WERI-Rb-1 (cell line): ENCODE measurements at regions not wholly inside any gene's neighbourhood (a gene's known extent, or its start where the extent isn't known, plus 50 kb on each side); places are given as distances from the start of the nearest gene placed in this dataset.
A peak's percentile ranks its signal among the peaks of the same experiment; 100 is the strongest.

Source experiments
- DNase-seq: peaks from one replicate; pipeline ENCODE4 v3.0.0-alpha.2; 2020
- H3K27ac ChIP-seq: fragments of 250-450 bp; sonication (Bioruptor Pico); 2 replicates; pipeline ENCODE4 v1.5.1; 2020; ENCODE audit warnings: mild to moderate bottlenecking, moderate library complexity
- H3K27me3 ChIP-seq: fragments of 250-450 bp; sonication (Bioruptor Pico); 2 replicates; pipeline ENCODE4 v1.5.1; 2021; ENCODE audit warnings: mild to moderate bottlenecking, low read depth, moderate library complexity; ENCODE audit not compliant: insufficient read depth, severe bottlenecking
- H3K36me3 ChIP-seq: fragments of 250-450 bp; sonication (Bioruptor Pico); 2 replicates; pipeline ENCODE4 v1.5.1; 2020; ENCODE audit warnings: mild to moderate bottlenecking, moderate library complexity
- H3K4me3 ChIP-seq: 2 replicates; pipeline ENCODE4 v1.5.1; 2011; ENCODE audit warnings: low read depth, mild to moderate bottlenecking, control low read depth, low read length
- H3K9me3 ChIP-seq: fragments of 250-450 bp; sonication (Bioruptor Pico); 2 replicates; pipeline ENCODE4 v1.5.1; 2021; ENCODE audit warnings: mild to moderate bottlenecking, moderate library complexity; ENCODE audit not compliant: severe bottlenecking
- TF ChIP-seq, protein P1 (sequence below): IDR thresholded peaks from 2 replicates; pipeline ENCODE4 v1.5.1; 2011; ENCODE audit warnings: low read depth, mild to moderate bottlenecking, control low read depth, inconsistent platforms, low read length

DNA sequence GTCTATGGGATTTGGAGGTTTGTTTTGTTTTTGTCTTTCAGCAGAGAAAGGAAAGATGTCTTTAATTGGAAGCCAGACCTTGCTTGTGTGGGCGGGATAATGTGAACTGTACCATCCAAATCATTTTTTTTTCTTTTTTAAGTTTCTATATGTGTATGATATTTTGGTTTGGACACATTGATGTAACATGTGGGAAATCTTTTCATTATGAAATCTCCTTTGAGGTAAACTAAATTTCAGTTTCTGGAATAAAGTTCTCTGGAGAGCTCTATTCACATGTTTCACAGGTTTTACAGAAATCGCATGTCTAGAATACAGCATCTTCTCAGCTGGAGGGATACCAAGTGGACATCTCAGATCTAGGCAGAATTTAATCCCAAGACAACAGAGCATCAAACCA lies 451.5 kb upstream of the MDFIC2 start:
- TF ChIP-seq, protein P1, sequence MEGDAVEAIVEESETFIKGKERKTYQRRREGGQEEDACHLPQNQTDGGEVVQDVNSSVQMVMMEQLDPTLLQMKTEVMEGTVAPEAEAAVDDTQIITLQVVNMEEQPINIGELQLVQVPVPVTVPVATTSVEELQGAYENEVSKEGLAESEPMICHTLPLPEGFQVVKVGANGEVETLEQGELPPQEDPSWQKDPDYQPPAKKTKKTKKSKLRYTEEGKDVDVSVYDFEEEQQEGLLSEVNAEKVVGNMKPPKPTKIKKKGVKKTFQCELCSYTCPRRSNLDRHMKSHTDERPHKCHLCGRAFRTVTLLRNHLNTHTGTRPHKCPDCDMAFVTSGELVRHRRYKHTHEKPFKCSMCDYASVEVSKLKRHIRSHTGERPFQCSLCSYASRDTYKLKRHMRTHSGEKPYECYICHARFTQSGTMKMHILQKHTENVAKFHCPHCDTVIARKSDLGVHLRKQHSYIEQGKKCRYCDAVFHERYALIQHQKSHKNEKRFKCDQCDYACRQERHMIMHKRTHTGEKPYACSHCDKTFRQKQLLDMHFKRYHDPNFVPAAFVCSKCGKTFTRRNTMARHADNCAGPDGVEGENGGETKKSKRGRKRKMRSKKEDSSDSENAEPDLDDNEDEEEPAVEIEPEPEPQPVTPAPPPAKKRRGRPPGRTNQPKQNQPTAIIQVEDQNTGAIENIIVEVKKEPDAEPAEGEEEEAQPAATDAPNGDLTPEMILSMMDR = no peak
- Histone ChIP-seq H3K4me3 (no peak overlapping the region), H3K27ac (no peak overlapping the region), H3K36me3 (no peaks in the 10 kb centered on the region), H3K9me3 (no peaks in the 10 kb centered on the region), H3K27me3 (peaks cover 3% of the 10 kb centered on the region)
- DNase-seq = no peak

DNA sequence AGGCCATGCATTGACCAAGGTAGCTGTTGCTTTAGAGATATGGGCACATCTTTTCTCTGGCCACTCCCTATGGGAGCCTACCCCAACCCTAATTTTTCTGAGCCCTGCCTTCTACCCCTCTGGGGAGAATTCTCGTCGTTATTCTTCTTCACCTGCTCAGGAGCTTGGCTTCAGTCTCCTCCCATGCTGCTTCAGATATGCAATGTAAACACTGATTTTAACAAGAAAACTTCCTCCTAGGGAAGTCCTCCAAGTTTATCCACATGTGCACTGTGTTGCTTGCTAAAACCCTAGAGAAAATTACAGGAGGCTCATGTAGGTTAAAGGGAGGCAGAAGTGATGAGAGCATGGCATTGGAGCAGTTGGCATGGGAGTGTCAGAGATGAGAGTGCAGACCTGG lies 445.2 kb upstream of the MDFIC2 start:
- DNase-seq = no peak
- no peaks in the 10 kb centered on the region for H3K27me3 ChIP-seq
- H3K27ac ChIP-seq = no peak overlapping the region
- no peaks in the 10 kb centered on the region for H3K9me3 ChIP-seq
- TF ChIP-seq, protein P1 = no peak
- no peak overlapping the region for H3K4me3 ChIP-seq
- H3K36me3 ChIP-seq = no peaks in the 10 kb centered on the region

DNA sequence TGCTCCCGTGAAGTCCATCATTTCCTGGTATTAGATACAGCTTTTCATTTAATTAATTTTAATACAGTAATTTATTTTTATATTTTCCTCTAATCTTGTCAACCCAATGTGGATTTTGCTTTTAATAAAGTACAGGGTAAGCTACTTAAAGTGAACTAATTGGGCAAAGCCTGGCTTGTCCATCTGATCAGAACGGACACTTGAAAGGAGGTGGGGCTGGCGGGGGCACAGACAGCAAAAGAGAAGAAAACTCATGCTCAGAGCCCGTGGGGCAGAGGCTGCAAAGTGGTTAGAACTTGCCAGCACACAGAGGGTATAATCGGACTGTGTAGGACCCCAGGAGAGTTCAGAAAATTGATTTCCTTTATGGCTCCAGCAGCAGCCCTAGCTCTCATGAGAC lies 443.1 kb upstream of the MDFIC2 start:
- DNase-seq = no peak
- Histone ChIP-seq H3K27ac (no peak overlapping the region), H3K27me3 (no peaks in the 10 kb centered on the region), H3K36me3 (no peaks in the 10 kb centered on the region), H3K4me3 (no peak overlapping the region), H3K9me3 (no peaks in the 10 kb centered on the region)
- TF ChIP-seq, protein P1 = no peak

DNA sequence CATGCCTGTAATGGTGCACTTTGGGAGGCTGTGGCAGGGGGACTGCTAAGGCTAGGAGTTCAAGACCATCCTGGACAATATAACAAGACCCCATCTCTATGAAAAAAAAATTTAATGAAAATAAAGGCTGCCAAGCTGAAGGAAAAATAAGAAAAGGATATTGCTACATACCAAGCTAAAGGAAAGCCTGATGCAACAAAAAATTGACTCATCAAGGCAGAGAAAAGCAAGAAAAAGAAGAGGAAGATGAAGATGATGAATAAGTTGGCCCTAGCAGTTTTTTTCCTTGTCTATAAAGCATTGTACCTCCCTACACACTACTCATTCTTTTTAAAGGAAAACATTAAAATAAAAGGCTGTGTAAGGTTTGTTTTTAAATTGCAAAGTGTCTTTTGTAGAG lies 441.9 kb upstream of the MDFIC2 start:
- DNase-seq = no peak
- H3K4me3 ChIP-seq = no peak overlapping the region
- no peaks in the 10 kb centered on the region for H3K36me3 ChIP-seq
- TF ChIP-seq, protein P1 = no peak
- no peaks in the 10 kb centered on the region for H3K27me3 ChIP-seq
- H3K27ac ChIP-seq = no peak overlapping the region
- H3K9me3 ChIP-seq = no peaks in the 10 kb centered on the region

DNA sequence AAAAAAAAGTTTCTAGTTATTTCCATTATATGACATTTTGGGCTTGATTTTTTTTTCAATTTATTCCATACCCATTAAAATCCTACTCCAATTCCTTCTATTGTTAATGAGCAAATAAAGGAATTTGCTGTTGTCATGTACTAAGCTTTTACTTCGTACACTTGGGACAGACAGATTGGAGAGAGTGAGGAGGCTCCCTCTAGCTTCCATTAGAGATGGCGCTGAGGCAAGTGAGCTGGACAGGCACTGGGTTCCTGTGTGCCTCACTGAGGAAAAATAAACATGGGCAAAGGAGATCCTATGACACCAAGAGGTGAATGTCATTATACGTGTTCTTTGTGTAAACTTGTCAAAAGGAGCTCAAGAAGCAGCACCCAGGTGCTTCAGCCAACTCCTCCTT lies 441.1 kb upstream of the MDFIC2 start:
- H3K27me3 ChIP-seq = no peaks in the 10 kb centered on the region
- no peak overlapping the region for H3K27ac ChIP-seq
- no peaks in the 10 kb centered on the region for H3K9me3 ChIP-seq
- DNase-seq = no peak
- TF ChIP-seq, protein P1 = peak; percentile 16; the same call in 1 of the 2 replicates
- H3K4me3 ChIP-seq = no peak overlapping the region
- H3K36me3 ChIP-seq = no peaks in the 10 kb centered on the region

DNA sequence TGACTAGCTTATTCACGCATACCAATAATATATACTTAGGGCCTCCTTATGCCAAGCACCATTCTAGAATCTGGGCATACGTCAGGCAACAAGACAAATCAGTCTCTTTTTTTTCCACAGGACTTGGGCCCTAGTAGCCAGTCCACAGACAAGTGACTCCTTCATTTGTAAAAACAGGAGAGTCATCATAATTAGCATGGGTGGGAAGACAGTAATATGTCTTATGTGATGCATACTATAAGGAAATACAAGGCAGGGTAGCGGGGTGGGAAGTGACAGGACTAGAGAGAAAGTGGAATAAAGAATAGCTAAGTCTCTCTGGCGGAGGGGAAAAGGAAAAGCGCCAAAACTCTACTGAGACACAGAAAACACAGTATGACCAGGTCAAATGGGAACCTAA lies 439.6 kb upstream of the MDFIC2 start:
- Histone ChIP-seq H3K27me3 (no peaks in the 10 kb centered on the region), H3K4me3 (no peak overlapping the region)
- TF ChIP-seq, protein P1 = no peak

More for the DNA sequence above, 439.6 kb upstream of the MDFIC2 start:
- Histone ChIP-seq H3K27ac (no peak overlapping the region), H3K9me3 (no peaks in the 10 kb centered on the region), H3K36me3 (no peaks in the 10 kb centered on the region)
- no peak for DNase-seq
